ENCODE measurements at regions not wholly inside any gene's neighbourhood (a gene's known extent, or its start where the extent isn't known, plus 50 kb on each side); places are given as distances from the start of the nearest gene placed in this dataset.
"Not testable (repeated sequence)": the region's sequence is repeated elsewhere in the genome, so short reads cannot be mapped to it uniquely, and the experiment has no call there.

DNA sequence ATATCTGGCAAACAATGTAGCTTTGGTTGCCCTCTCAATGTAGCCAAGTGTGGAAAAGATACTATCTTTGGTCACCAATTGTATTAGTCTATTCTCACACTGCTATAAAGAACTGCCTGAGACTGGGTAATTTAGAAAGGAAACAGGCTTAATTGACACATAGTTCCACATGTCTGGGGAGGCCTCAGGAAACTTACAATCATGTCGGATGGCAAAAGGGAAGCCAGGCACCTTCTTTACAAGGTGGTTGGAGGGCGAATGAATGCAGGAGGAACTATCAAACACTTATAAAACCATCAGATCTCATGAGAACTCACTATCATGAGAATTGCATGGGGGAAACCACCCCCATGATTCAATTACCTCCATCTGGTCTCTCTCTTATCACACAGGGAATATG is 133.1 kb upstream of the TBCA start:
- DNase-seq (ENCODE audit: low spot score): no peak

DNA sequence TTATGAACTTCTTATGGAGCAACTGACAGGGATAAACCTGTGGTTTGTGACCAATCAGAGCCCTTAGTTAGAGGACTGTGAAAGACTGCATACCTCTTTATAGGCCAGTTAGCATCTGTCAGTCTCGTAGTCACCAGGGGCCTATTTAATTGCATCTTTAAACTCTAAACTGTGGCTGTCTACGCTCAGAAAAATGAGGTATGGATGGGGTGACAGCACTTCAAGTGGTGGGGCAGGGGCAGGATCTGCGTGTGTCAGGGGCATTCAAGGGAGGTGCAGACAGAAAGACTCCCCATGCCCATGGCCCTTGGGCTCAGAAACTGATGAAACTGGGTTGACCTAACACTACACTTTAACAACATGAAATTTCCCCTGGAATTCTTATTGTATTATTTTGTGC is 132.6 kb upstream of the TBCA start:
- no peak for DNase-seq (ENCODE audit: low spot score)

DNA sequence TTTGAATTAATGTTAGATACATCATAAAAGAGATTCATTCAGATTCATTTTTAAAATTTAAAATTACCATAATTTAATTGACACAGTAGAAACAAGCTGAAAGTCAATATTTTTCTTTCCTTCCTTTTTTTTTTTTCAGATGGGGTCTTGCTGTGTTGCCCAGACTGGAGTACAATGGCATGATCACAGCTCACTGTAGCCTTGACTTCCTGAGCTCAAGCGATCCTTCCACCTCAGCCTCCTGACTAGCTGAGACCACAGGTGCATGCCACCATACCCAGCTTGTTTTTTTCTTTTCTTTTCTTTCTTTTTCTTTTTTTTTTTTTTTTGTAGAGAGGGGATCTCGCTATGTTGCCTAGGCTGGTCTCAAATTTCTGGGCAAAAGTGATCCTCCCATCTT is 131.6 kb upstream of the TBCA start:
- no peak for DNase-seq (ENCODE audit: low spot score)

- DNase-seq (ENCODE audit: low spot score): no peak
Measured at GRCh38 chr5:77906806-77907205, 130.7 kb upstream of the TBCA start.

GRCh38 chr5:77904362-77904761 is 128.2 kb upstream of the TBCA start:
- no peak for DNase-seq (ENCODE audit: low spot score)

- no peak for DNase-seq (ENCODE audit: low spot score)
Measured at GRCh38 chr5:77900691-77901090, 124.6 kb upstream of the TBCA start.

- DNase-seq (ENCODE audit: low spot score): no peak
Measured at GRCh38 chr5:77898385-77898784, 122.2 kb upstream of the TBCA start.

GRCh38 chr5:77896338-77896737 is 120.2 kb upstream of the TBCA start:
- DNase-seq (ENCODE audit: low spot score): no peak

DNA sequence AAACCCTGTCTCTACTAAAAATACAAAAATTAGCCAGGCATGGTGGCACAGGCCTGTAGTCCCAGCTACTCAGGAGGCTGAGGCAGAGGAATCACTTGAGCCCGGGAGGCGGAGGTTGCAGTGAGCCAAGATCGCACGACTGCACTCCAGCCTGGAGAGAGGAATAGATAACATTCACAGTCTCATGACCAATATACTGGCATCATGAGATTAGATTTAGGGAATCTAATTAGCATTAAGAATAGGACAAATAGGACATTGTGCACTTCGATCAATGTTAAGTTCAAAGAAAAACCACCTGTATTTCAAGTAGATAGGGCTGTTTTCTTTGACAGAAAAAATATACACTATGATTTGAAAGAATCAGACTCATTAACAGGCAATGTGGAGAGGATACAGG is 118.0 kb upstream of the TBCA start:
- DNase-seq (ENCODE audit: low spot score): not testable (repeated sequence)

- DNase-seq (ENCODE audit: low spot score): no peak
Measured at GRCh38 chr5:77893225-77893860, 117.2 kb upstream of the TBCA start.

GRCh38 chr5:77892061-77893010 is 116.2 kb upstream of the TBCA start:
- DNase-seq (ENCODE audit: low spot score): no peak

- no peak for DNase-seq (ENCODE audit: low spot score)
Measured at GRCh38 chr5:77885519-77885918, 109.4 kb upstream of the TBCA start.

GRCh38 chr5:77882670-77883257 is 106.6 kb upstream of the TBCA start:
- no peak for DNase-seq (ENCODE audit: low spot score)

DNA sequence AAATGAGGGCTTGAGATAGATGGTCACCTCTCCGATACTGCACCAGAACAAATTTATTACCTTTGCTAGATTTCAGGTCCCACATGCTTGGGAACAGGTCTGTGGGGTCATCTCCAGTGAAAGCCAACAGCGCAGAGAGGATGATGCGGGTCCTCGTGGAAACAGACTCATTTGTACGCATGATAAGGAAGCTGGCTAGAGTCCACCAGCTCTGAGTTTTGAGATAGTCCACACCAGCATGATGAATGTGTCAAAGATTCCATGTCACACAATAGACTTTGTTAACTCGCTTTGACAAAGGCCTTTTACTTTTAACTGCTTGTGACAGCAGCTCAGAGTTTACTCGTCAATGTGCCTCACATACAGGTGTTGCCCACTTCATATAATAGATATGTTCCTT is 105.4 kb upstream of the TBCA start:
- no peak for DNase-seq (ENCODE audit: low spot score)

- no peak for DNase-seq (ENCODE audit: low spot score)
Measured at GRCh38 chr5:77877516-77878355, 101.6 kb upstream of the TBCA start.

DNA sequence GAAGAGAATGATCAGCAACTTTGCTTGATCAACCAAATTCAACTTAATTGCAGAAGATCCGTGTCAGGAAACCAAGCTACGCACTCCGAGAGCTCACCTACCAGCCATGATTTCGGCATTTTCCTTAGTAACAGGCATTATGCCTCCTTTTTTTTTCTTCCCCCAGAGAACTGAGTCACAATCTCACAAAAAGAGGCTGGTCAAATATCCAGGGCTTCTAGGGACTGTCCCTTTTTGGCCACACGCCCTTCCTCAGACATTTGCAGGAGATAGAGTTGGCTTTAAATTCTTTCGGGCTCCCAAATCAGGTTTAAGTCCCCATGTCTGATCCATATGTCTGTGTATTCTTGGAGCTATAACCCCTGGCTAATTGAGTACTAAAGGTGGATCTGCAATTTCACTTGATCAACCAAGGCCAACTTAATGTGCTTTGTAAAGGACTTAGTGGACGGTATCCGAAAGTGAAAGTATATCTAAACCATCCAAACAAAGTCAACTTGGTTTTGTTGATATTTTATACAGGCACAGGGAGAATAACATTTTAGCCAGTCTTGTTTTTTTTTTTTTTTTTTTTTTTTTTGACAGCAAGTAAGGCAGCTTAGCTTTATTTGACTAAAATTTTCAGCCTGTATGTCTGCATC is 100.8 kb upstream of the TBCA start:
- DNase-seq (ENCODE audit: low spot score): no peak

DNA sequence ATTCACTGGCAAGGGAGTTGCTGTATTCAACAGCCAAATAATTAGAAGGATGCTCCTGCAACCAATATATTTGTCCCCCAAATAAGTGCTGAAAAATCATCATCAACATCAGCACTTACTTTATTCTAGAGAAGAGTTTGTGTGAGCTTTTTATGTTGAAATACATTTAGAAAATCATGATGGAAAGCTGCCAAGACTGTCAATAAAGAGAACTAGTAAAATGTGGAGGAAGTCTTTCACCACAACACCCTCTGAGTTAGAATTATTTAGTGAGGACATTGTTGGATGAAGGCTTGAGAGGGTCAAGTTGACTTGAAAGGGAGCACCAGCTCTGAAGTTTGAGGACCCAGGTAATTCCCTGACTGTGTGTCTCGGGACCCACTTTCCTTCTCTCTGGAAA is 100.2 kb upstream of the TBCA start:
- no peak for DNase-seq (ENCODE audit: low spot score)

- no peak for DNase-seq (ENCODE audit: low spot score)
Measured at GRCh38 chr5:77874691-77875090, 98.6 kb upstream of the TBCA start.

- no peak for DNase-seq (ENCODE audit: low spot score)
Measured at GRCh38 chr5:77873239-77873638, 97.1 kb upstream of the TBCA start.

GRCh38 chr5:77871946-77872345 is 95.8 kb upstream of the TBCA start:
- no peak for DNase-seq (ENCODE audit: low spot score)

DNA sequence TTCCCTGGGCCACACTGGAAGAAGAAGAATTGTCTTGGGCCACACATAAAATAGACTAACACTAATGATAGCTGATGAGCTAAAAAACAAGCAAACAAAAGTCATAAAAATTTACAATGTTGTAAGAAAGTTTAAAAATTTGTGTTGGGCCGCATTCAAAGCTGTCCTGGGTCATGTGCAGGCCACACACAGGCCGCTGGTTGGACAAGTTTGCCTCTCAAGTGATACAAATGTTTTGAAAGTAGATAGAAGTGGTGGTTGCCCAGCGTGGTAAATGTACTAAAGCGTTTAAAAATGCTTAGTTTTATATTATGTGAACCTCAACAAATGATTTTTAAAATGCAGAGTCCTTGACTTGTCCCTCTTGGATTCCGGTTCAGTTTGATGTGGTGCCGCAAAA is 94.9 kb upstream of the TBCA start:
- no peak for DNase-seq (ENCODE audit: low spot score)

Data from NAMALWA (cell line).